ENCODE measurements at regions not wholly inside any gene's neighbourhood (a gene's known extent, or its start where the extent isn't known, plus 50 kb on each side); places are given as distances from the start of the nearest gene placed in this dataset.

DNA sequence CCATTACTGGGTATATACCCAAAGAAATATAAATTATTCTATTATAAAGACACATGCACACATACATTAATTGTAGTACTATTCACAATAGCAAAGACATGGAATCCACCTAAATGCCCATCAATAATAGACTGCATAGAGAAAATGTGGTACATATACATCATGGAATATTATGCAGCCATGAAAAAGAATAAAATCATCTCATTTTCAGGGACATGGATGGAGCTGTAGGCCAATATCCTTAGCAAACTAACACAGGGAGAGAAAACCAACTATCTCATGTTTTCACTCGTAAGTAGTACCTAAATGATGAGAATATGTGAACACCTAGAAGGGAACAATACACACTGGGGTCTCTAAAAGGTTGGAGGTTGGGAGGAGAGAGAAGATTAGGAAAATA, 86.0 kb upstream of the GALNTL6 start:
- Histone ChIP-seq H3K9me3 (ENCODE audit: low read depth, low read length) (peaks cover 5% of the 10 kb centered on the region), H3K79me2 (ENCODE audit: insufficient read depth, low read length) (no peaks in the 10 kb centered on the region), H3K36me3 (ENCODE audit: insufficient read depth, low read length) (no peaks in the 10 kb centered on the region), H3K4me1 (ENCODE audit: insufficient read depth, low read length) (no peaks in the 10 kb centered on the region), H3K4me3 (ENCODE audit: insufficient read depth, low read length) (no peak overlapping the region), H3K4me2 (ENCODE audit: insufficient read depth, low read length) (no peak overlapping the region), H3K27me3 (ENCODE audit: insufficient read depth, low read length) (no peaks in the 10 kb centered on the region), H2AFZ (ENCODE audit: low read length) (no peak overlapping the region), H4K20me1 (ENCODE audit: insufficient read depth, low read length) (no peaks in the 10 kb centered on the region), H3K27ac (ENCODE audit: low read depth, low read length) (no peak overlapping the region)
- DNase-seq (ENCODE audit: insufficient read length, low spot score, missing footprints) = no peak
- TF ChIP-seq, protein P1, sequence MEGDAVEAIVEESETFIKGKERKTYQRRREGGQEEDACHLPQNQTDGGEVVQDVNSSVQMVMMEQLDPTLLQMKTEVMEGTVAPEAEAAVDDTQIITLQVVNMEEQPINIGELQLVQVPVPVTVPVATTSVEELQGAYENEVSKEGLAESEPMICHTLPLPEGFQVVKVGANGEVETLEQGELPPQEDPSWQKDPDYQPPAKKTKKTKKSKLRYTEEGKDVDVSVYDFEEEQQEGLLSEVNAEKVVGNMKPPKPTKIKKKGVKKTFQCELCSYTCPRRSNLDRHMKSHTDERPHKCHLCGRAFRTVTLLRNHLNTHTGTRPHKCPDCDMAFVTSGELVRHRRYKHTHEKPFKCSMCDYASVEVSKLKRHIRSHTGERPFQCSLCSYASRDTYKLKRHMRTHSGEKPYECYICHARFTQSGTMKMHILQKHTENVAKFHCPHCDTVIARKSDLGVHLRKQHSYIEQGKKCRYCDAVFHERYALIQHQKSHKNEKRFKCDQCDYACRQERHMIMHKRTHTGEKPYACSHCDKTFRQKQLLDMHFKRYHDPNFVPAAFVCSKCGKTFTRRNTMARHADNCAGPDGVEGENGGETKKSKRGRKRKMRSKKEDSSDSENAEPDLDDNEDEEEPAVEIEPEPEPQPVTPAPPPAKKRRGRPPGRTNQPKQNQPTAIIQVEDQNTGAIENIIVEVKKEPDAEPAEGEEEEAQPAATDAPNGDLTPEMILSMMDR (IDR thresholded peaks at IDR 0.05; ENCODE audit: extremely low read depth, low read depth, low read length) = no peak

DNA sequence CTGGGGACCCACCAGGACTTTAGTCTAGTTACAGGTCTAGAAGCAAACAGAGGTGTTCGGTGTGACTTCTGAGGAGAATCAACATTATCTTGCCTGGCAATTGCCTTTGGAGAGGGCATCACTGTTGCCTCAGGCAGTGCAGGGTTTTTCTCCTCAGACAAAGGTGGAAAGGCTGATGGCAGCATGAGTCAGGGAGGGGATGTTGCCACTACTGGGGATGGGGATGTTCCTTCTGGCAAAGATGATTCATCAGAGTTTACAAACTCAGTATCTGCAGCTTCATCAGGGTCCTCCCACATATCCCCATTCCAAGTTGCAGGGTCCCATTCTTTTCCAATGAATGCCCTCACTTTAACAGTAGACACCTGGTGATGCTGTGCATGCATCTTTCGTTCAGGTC, 91.3 kb upstream of the GALNTL6 start:
- Histone ChIP-seq H4K20me1 (ENCODE audit: insufficient read depth, low read length) (no peaks in the 10 kb centered on the region), H3K79me2 (ENCODE audit: insufficient read depth, low read length) (no peaks in the 10 kb centered on the region), H2AFZ (ENCODE audit: low read length) (no peak overlapping the region)

GRCh38 chr4:171719691-171720090, 93.5 kb upstream of the GALNTL6 start:
- no peaks in the 10 kb centered on the region for H3K27me3 ChIP-seq (ENCODE audit: insufficient read depth, low read length)
- H3K27ac ChIP-seq (ENCODE audit: low read depth, low read length) = no peak overlapping the region
- no peak overlapping the region for H2AFZ ChIP-seq (ENCODE audit: low read length)
- TF ChIP-seq, protein P1 (IDR thresholded peaks at IDR 0.05; ENCODE audit: extremely low read depth, low read depth, low read length) = no peak
- DNase-seq (ENCODE audit: insufficient read length, low spot score, missing footprints) = no peak
- H3K4me2 ChIP-seq (ENCODE audit: insufficient read depth, low read length) = no peak overlapping the region
- no peaks in the 10 kb centered on the region for H3K36me3 ChIP-seq (ENCODE audit: insufficient read depth, low read length)
- H3K9me3 ChIP-seq (ENCODE audit: low read depth, low read length) = no peaks in the 10 kb centered on the region
- H3K79me2 ChIP-seq (ENCODE audit: insufficient read depth, low read length) = no peaks in the 10 kb centered on the region
- H3K4me1 ChIP-seq (ENCODE audit: insufficient read depth, low read length) = no peaks in the 10 kb centered on the region
- no peak overlapping the region for H3K4me3 ChIP-seq (ENCODE audit: insufficient read depth, low read length)
- no peaks in the 10 kb centered on the region for H4K20me1 ChIP-seq (ENCODE audit: insufficient read depth, low read length)

More for the DNA sequence above, 91.3 kb upstream of the GALNTL6 start:
- Histone ChIP-seq H3K36me3 (ENCODE audit: insufficient read depth, low read length) (no peaks in the 10 kb centered on the region), H3K4me1 (ENCODE audit: insufficient read depth, low read length) (no peaks in the 10 kb centered on the region), H3K4me2 (ENCODE audit: insufficient read depth, low read length) (no peak overlapping the region), H3K27ac (ENCODE audit: low read depth, low read length) (no peak overlapping the region), H3K9me3 (ENCODE audit: low read depth, low read length) (no peaks in the 10 kb centered on the region), H3K4me3 (ENCODE audit: insufficient read depth, low read length) (no peak overlapping the region), H3K27me3 (ENCODE audit: insufficient read depth, low read length) (no peaks in the 10 kb centered on the region)
- no peak for DNase-seq (ENCODE audit: insufficient read length, low spot score, missing footprints)
- TF ChIP-seq, protein P1 (IDR thresholded peaks at IDR 0.05; ENCODE audit: extremely low read depth, low read depth, low read length) = no peak

DNA sequence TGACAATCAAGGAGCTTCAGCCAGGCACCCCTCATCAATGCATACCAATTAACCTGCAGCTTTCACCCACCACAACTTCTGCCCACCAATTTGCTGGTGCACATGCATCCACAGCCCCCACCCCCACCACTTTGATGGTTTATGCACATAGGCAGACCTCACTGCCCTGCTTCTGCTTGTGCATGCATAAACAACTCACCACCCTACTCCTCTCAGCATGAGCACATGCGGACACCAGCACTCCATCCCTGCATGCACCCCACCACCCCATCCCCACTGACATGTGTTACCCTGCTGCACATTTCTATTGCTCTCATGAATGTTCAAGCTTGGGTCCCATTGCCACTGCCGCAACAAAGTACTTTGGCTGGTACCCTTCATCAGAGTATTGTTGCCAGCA, 94.5 kb upstream of the GALNTL6 start:
- H3K4me3 ChIP-seq (ENCODE audit: insufficient read depth, low read length) = no peak overlapping the region
- no peaks in the 10 kb centered on the region for H4K20me1 ChIP-seq (ENCODE audit: insufficient read depth, low read length)
- no peak for DNase-seq (ENCODE audit: insufficient read length, low spot score, missing footprints)
- H3K27me3 ChIP-seq (ENCODE audit: insufficient read depth, low read length) = no peaks in the 10 kb centered on the region
- H3K4me1 ChIP-seq (ENCODE audit: insufficient read depth, low read length) = no peaks in the 10 kb centered on the region
- H3K79me2 ChIP-seq (ENCODE audit: insufficient read depth, low read length) = no peaks in the 10 kb centered on the region
- no peak overlapping the region for H3K27ac ChIP-seq (ENCODE audit: low read depth, low read length)
- H3K36me3 ChIP-seq (ENCODE audit: insufficient read depth, low read length) = no peaks in the 10 kb centered on the region
- TF ChIP-seq, protein P1 (IDR thresholded peaks at IDR 0.05; ENCODE audit: extremely low read depth, low read depth, low read length) = no peak
- H2AFZ ChIP-seq (ENCODE audit: low read length) = no peak overlapping the region
- H3K9me3 ChIP-seq (ENCODE audit: low read depth, low read length) = no peaks in the 10 kb centered on the region
- H3K4me2 ChIP-seq (ENCODE audit: insufficient read depth, low read length) = no peak overlapping the region

Data from osteoblast (primary cell).